Stimulated activated naive B cell treated with anti-CD40 and anti-IgM and Interleukin-4, amounts not matched to agents 10 μg/mL and 1 μg/mL and 100 μg/mL, for 72 hours (primary cell): ENCODE measurements at regions not wholly inside any gene's neighbourhood (a gene's known extent, or its start where the extent isn't known, plus 50 kb on each side); places are given as distances from the start of the nearest gene placed in this dataset.
A peak's percentile ranks its signal among the peaks of the same experiment; 100 is the strongest.

Source experiments
- ATAC-seq, 2 donors: fragments of 150-1000 bp; cut with Tn5 transposase; replicated peaks; 2 replicates each; pipeline ENCODE4 v1.10.0; 2021; ENCODE audit warnings: moderate library complexity in 1 of 2
- DNase-seq: peaks from one replicate; pipeline ENCODE4 v3.0.0; 2021
- H3K27ac Mint-ChIP-seq: one replicate; pipeline ENCODE4 v1.8.0; 2022; ENCODE audit warnings: mild to moderate bottlenecking, mixed read lengths
- H3K27me3 Mint-ChIP-seq, 2 donors: one replicate each; pipeline ENCODE4 v1.8.0; 2022; ENCODE audit warnings: mixed read lengths in 2 of 2
- H3K36me3 Mint-ChIP-seq, 2 donors: one replicate each; pipeline ENCODE4 v1.8.0; 2022; ENCODE audit warnings: mixed read lengths in 2 of 2, mild to moderate bottlenecking in 1 of 2
- H3K4me1 Mint-ChIP-seq, 2 donors: one replicate each; pipeline ENCODE4 v1.8.0; 2022; ENCODE audit warnings: mixed read lengths in 2 of 2, mild to moderate bottlenecking in 1 of 2
- H3K4me3 Mint-ChIP-seq, 2 donors: one replicate each; pipeline ENCODE4 v1.8.0; 2022; ENCODE audit warnings: mild to moderate bottlenecking in 2 of 2, mixed read lengths in 2 of 2, moderate library complexity in 1 of 2
- H3K9me3 Mint-ChIP-seq, 2 donors: one replicate each; pipeline ENCODE4 v1.8.0; 2022; ENCODE audit warnings: mixed read lengths in 2 of 2, mild to moderate bottlenecking in 1 of 2

- H3K27me3 Mint-ChIP-seq, result peaks cover 48 to 72% of the 10 kb centered on the region in 2 donors
- H3K9me3 Mint-ChIP-seq, result no peaks in the 10 kb centered on the region
- peaks cover 11 to 12% of the 10 kb centered on the region in 2 donors for H3K4me1 Mint-ChIP-seq
- DNase-seq, result no peak
- H3K27ac Mint-ChIP-seq, result no peak overlapping the region
- no peaks in the 10 kb centered on the region for H3K36me3 Mint-ChIP-seq
- no peak overlapping the region for H3K4me3 Mint-ChIP-seq
- no peak for ATAC-seq
Measured at GRCh38 chr14:101402936-101403660, 158.2 kb upstream of the DIO3 start.

GRCh38 chr14:101404426-101405170, 156.7 kb upstream of the DIO3 start:
- Mint-ChIP-seq H3K27me3 (peaks cover 46 to 70% of the 10 kb centered on the region in 2 donors), H3K4me1 (peaks cover 11 to 12% of the 10 kb centered on the region in 2 donors), H3K36me3 (no peaks in the 10 kb centered on the region), H3K4me3 (no peak overlapping the region), H3K27ac (no peak overlapping the region), H3K9me3 (no peaks in the 10 kb centered on the region)
- DNase-seq (no peak), ATAC-seq (no peak)

- ATAC-seq (no peak), DNase-seq (no peak)
- no peaks in the 10 kb centered on the region for H3K36me3 Mint-ChIP-seq
- H3K4me3 Mint-ChIP-seq, result no peak overlapping the region
- H3K4me1 Mint-ChIP-seq, result peaks cover 13 to 14% of the 10 kb centered on the region in 2 donors
- H3K9me3 Mint-ChIP-seq, result no peaks in the 10 kb centered on the region
- peaks cover 39 to 62% of the 10 kb centered on the region in 2 donors for H3K27me3 Mint-ChIP-seq
- no peak overlapping the region for H3K27ac Mint-ChIP-seq
Measured at GRCh38 chr14:101405171-101405883, 156.0 kb upstream of the DIO3 start.

GRCh38 chr14:101406921-101407320, 154.4 kb upstream of the DIO3 start:
- Mint-ChIP-seq H3K4me3 (no peak overlapping the region), H3K4me1 (peaks cover 8 to 11% of the 10 kb centered on the region in 2 donors), H3K9me3 (no peaks in the 10 kb centered on the region), H3K27ac (no peak overlapping the region), H3K27me3 (peaks cover 27 to 47% of the 10 kb centered on the region in 2 donors), H3K36me3 (no peaks in the 10 kb centered on the region)
- no peak for DNase-seq
- ATAC-seq, result no peak

GRCh38 chr14:101407328-101407727, 154.0 kb upstream of the DIO3 start:
- Mint-ChIP-seq H3K36me3 (no peaks in the 10 kb centered on the region), H3K27ac (no peak overlapping the region), H3K4me1 (peaks cover 8 to 11% of the 10 kb centered on the region in 2 donors), H3K9me3 (no peaks in the 10 kb centered on the region), H3K27me3 (peaks cover 27 to 47% of the 10 kb centered on the region in 2 donors), H3K4me3 (no peak overlapping the region)
- no peak for DNase-seq
- no peak for ATAC-seq

GRCh38 chr14:101408077-101408831, 153.0 kb upstream of the DIO3 start:
- Mint-ChIP-seq H3K9me3 (no peaks in the 10 kb centered on the region), H3K27me3 (peaks cover 26 to 48% of the 10 kb centered on the region in 2 donors), H3K36me3 (no peaks in the 10 kb centered on the region), H3K4me3 (no peak overlapping the region), H3K27ac (no peak overlapping the region), H3K4me1 (peaks cover 8 to 11% of the 10 kb centered on the region in 2 donors)
- DNase-seq (no peak), ATAC-seq (no peak)

- Mint-ChIP-seq H3K9me3 (no peaks in the 10 kb centered on the region), H3K4me1 (peaks cover 8 to 11% of the 10 kb centered on the region in 2 donors), H3K27ac (no peak overlapping the region), H3K4me3 (no peak overlapping the region), H3K27me3 (peaks cover 30 to 46% of the 10 kb centered on the region in 2 donors), H3K36me3 (no peaks in the 10 kb centered on the region)
- DNase-seq (no peak), ATAC-seq (no peak)
Measured at GRCh38 chr14:101409006-101409543, 152.2 kb upstream of the DIO3 start.

GRCh38 chr14:101410126-101410525, 151.2 kb upstream of the DIO3 start:
- peak; percentile 76 to 78 for ATAC-seq
- H3K27ac Mint-ChIP-seq, result no peak overlapping the region
- peaks cover 30 to 44% of the 10 kb centered on the region in 2 donors for H3K27me3 Mint-ChIP-seq
- H3K4me3 Mint-ChIP-seq, result no peak overlapping the region
- peaks cover 8 to 11% of the 10 kb centered on the region in 2 donors for H3K4me1 Mint-ChIP-seq
- no peaks in the 10 kb centered on the region for H3K9me3 Mint-ChIP-seq
- no peak for DNase-seq
- no peaks in the 10 kb centered on the region for H3K36me3 Mint-ChIP-seq

- Mint-ChIP-seq H3K36me3 (no peaks in the 10 kb centered on the region), H3K27ac (no peak overlapping the region), H3K4me1 (peaks cover 8 to 11% of the 10 kb centered on the region in 2 donors)
Measured at GRCh38 chr14:101411151-101411550, 150.1 kb upstream of the DIO3 start.

GRCh38 chr14:101411779-101412178, 149.5 kb upstream of the DIO3 start:
- no peaks in the 10 kb centered on the region for H3K9me3 Mint-ChIP-seq
- H3K36me3 Mint-ChIP-seq, result no peaks in the 10 kb centered on the region
- H3K27me3 Mint-ChIP-seq, result peaks cover 39 to 54% of the 10 kb centered on the region in 2 donors
- ATAC-seq (no peak), DNase-seq (no peak)
- H3K4me3 Mint-ChIP-seq, result no peak overlapping the region
- H3K27ac Mint-ChIP-seq, result no peak overlapping the region
- H3K4me1 Mint-ChIP-seq, result peaks cover 8 to 11% of the 10 kb centered on the region in 2 donors

More at GRCh38 chr14:101411151-101411550, 150.1 kb upstream of the DIO3 start:
- ATAC-seq (no peak), DNase-seq (no peak)
- Mint-ChIP-seq H3K9me3 (no peaks in the 10 kb centered on the region), H3K4me3 (no peak overlapping the region), H3K27me3 (peaks cover 33 to 49% of the 10 kb centered on the region in 2 donors)

GRCh38 chr14:101412739-101413138, 148.6 kb upstream of the DIO3 start:
- H3K27me3 Mint-ChIP-seq, result peaks cover 37 to 46% of the 10 kb centered on the region in 2 donors
- H3K4me1 Mint-ChIP-seq, result peaks cover 8 to 11% of the 10 kb centered on the region in 2 donors
- ATAC-seq (no peak), DNase-seq (no peak)
- H3K27ac Mint-ChIP-seq, result no peak overlapping the region
- H3K4me3 Mint-ChIP-seq, result no peak overlapping the region
- H3K9me3 Mint-ChIP-seq, result no peaks in the 10 kb centered on the region
- no peaks in the 10 kb centered on the region for H3K36me3 Mint-ChIP-seq

- Mint-ChIP-seq H3K9me3 (no peaks in the 10 kb centered on the region), H3K4me3 (no peak overlapping the region), H3K27ac (no peak overlapping the region), H3K27me3 (peaks cover 42 to 43% of the 10 kb centered on the region in 2 donors), H3K36me3 (no peaks in the 10 kb centered on the region), H3K4me1 (no peaks in the 10 kb centered on the region)
- no peak for DNase-seq
- ATAC-seq, result no peak
Measured at GRCh38 chr14:101417434-101417833, 143.9 kb upstream of the DIO3 start.

- ATAC-seq, result no peak
- Mint-ChIP-seq H3K9me3 (no peaks in the 10 kb centered on the region), H3K27me3 (peaks cover 32 to 34% of the 10 kb centered on the region in 2 donors), H3K4me3 (no peak overlapping the region), H3K4me1 (no peaks in the 10 kb centered on the region), H3K27ac (no peak overlapping the region), H3K36me3 (no peaks in the 10 kb centered on the region)
- DNase-seq, result no peak
Measured at GRCh38 chr14:101418601-101419000, 142.7 kb upstream of the DIO3 start.
